Stimulated activated CD4-positive, alpha-beta T cell treated with anti-CD3 and anti-CD28 coated beads, TNF-alpha, amount 100 ng/mL, for 1 hour (primary cell): ENCODE measurements at regions not wholly inside any gene's neighbourhood (a gene's known extent, or its start where the extent isn't known, plus 50 kb on each side); places are given as distances from the start of the nearest gene placed in this dataset.

Experiments
- DNase-seq, 3 donors: peaks; one replicate each; pipeline ENCODE4 v3.0.0-alpha.2; 2020; ENCODE audit warnings: low read depth in 3 of 3, low spot score in 1 of 3

DNA sequence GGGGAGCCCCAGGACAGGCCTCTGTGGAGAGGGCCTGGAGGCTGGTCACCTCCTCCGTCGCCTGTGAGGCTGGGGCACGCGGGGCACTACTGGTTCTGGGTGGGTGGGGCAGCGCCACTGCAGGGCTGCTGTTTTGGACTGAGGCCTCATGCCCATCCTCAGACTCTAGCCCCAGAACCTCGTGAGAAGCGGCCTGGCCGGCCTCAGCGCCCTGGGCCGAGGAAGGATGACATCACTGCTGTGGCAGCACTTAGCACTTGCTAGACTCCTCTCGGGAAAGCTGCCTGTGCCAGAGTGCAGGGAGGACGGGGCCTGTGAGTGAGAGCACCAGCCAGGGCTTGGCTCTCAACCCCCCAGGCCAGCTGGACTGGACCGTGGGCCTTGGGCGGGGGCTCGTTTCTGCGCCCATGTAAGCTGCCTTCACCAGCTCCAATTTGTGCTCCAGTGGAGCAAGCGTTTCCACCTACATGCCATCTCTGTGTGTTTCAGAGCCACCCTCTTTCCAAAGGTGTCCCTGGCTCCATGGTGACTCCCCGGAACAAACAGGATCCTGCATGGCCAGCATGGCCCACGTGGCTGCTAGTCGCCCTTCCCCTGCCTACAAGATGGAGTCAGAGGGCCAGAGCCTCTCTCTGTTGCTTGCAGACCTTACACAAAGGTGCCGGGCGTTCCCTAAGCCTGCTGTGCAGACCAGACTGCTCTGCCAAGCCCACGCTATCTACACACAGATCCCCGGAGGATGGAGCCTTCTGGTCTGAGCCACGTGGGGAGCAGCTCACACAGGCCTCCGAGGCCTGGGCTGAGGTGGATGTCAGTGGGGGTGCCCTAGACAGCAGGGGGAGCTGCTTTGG lies 102.9 kb downstream of the CTTN start:
- DNase-seq, result no peak

- DNase-seq, result no peak
Observed at GRCh38 chr11:70501933-70502540, 103.7 kb downstream of the CTTN start.

DNA sequence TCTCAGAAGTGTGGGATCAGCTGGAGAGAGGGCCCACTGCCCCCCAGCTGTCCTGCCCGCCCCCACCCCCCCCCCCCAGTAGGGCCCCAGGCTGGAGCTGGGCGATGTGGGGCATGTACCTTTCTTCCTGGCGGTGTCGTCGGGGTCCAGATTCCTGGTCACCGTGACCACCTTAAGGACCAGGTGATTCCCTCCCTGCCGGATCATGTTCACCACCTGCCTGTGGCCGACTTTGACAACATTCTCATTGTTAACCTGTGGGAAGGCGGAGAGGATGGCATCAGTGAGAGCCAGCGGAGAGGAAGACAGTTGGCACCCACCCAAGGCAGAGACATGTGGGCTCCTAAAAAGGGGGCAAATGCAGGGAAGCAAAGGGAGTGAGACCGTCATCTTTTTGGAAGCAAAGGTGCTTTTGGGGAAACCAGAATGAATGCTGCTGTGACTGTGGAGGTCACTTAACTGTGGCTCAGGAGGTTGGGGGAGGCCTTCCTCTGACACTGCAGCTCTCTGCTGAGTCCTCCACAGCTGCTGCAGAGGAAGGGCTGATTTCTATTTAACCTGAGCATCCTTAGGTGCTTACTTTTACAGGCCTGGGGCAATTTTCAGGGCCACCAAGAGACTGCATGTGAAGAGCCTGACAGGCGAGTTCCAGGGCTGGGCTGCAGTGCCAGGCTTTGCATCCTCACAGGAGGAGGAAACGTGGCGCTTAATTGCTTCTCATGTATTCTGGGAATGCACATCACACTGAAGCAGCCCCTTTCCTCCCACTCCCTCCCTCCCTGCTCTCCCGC lies 104.5 kb downstream of the CTTN start:
- DNase-seq, result no peak

DNA sequence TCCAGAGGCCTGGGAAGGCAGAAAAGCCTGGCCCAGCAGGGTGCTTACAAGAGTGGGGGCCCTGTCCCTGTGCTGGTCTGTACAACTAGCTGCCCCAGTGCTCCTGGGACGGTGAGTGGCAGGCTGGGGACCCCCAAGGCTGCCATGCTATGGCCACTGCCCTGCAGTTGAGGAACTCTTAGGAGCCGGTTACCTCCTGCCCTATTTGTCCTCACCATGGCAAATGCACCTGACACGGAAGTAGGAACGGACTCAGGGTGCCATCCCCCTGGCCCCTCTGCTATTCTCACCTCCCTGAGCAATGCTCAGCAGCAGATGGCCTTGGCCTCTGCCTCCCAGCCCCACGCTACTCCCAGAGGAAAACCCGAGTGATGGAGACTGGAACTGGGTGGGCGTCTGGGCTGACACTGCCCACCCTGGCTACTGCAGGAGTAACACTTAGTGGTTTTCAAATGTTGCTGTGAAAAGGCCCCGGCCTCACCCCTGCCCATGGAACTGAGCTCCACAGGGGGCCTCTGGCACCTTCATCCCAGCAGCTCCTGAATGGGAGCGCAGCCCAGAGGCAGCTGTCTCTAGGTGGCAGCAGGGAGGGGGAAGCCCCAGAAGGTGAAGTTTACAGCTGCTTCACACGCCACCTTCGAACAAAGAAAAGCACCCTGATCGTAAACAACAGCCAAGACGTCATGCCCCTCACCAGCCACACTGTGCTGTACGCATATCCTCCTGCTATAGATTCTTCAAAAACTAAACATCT lies 105.3 kb downstream of the CTTN start:
- DNase-seq, result no peak

GRCh38 chr11:70504246-70505020 lies 106.1 kb downstream of the CTTN start:
- no peak for DNase-seq

- DNase-seq, result no peak
Observed at GRCh38 chr11:70505331-70505731, 107.0 kb downstream of the CTTN start.

DNA sequence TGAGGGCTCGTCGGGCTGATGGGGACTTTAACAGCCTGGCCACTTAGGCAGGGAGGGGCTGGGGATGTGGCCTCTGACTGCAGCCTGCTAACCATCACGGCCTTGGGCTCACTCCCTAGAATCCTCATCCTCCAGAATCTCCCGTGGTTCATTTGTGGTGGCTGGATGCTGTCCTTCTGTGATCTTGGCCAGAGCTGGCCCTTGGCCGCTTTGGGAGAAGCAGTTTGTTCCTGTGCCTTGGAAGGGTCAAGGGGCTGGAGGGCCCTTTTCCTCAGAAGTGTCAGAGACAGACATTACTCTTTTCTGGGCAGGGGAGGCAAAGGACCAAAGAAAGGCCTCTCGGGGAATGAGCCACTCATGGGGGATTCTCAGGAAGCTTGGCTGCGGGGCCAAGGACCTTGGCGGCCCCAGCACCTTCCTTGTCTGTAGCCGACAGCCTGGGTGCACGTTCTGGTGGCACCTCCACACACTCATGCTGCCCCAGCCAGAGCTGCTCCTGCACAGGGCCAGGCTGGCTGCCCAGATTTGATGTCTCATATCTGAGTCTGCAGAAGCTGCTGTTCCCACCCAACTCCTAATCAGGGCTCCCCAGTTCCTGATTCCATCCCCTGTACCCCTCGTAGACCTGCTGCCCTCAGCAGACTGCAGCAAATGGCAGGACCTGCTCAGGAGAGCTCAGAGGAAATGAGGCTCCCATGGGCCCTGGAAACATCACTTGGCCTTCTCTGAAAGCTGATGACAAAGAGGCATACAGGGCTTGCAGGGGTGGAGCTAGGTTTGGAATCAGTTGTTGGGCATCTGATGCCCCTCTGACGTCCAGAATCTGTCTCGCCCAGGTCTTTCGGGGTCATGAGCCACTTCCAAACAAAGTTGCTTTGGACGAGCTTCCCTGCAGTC lies 107.7 kb downstream of the CTTN start:
- no peak for DNase-seq

- DNase-seq, result no peak
Observed at GRCh38 chr11:70506658-70506970, 108.3 kb downstream of the CTTN start.

DNA sequence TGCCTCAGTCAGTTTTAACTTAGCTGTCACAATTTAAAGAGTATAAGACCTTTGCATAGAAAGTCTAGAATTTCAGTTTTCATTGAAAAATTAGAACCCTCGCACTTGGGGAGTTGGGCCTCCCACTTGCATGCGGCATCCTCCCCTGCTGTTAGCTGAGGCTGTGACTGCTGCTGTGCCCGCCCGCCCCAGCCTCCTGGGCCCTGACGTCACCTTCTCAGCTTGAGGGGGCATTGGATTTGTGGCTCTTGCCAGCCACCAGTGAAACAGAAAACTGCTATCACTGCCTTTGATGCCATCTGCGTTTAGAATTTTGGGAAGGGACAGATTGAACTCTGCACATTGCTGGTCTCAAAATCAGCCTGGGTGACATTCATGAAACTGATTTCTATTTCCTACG lies 108.7 kb downstream of the CTTN start:
- no peak for DNase-seq

DNA sequence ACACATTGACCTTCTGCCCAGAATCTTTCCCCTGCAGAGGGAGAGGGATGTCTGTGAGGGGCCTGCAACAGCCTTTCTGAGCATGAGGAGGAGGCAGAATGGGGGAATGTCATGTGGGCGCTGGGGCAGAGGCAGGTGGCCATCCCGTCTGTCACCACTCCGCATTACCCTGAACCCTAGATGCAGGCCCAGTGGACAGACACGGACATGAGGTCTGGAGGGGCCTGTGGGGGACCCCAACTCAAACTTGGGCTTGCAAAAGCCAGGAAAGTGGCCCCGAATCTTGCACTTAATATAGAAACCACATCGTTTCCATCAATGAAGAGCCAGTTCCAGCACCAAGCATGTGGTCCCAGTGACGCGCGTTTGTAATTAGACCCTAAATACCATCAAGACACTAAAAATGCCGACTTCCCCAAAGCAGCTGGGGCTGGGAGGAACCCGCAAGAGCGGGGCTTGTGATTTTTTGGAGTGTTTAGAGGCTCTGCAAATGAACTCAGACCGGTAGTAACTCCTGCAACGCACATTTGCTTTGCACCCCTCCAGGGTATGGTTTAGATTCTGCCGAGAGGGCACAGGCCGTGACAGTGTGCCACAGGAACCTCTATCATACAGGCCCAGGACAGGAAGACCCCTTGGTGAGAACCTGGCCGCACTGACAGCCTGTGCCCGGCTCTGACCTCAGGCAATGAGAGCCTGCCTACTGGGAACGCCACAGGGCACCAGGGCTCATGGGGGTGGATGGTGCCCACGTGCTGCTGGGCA lies 109.3 kb downstream of the CTTN start:
- no peak for DNase-seq

GRCh38 chr11:70508231-70508480 lies 109.8 kb downstream of the CTTN start:
- DNase-seq, result no peak

GRCh38 chr11:70509476-70509875 lies 111.1 kb downstream of the CTTN start:
- no peak for DNase-seq

DNA sequence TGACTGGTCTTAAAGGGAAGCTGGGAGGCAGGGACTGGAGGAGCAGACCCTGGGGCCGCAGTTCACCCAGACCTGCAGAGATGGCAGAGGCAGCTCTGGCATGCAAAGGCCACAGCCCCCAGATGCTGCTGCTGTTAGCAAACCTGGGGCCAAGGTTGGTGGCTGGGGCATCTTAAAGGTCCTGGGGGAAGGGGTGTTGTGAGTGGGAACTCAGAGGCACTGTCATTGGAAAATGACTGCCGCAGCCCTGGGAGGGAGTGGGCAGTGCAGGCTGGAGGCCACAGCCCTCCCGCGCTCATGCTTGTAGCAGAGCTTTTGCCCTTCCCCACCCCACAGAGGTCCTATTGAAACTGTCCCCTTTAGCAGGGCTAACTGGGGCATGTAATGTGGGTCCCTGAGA lies 111.8 kb downstream of the CTTN start:
- DNase-seq, result no peak

DNA sequence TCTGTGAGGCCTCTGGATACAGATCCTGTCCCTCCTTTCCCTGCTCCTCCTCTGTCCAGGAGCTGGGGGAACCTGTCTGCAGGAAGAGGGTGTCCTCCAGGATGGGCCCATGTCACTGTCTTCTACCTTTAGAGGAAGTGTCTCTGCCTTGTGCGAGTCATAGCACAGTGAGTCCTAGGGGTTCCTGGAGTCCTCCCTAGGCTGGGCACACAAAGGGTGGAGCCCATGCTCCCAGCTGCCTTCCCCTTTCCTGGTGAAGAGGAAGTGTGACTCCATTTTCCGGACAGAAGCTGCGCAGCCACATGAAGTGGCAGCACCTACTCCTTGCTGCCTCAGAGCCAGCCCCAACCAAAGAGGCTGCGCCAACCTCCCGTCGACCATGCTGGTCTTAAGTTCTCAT lies 112.2 kb downstream of the CTTN start:
- DNase-seq, result no peak

DNA sequence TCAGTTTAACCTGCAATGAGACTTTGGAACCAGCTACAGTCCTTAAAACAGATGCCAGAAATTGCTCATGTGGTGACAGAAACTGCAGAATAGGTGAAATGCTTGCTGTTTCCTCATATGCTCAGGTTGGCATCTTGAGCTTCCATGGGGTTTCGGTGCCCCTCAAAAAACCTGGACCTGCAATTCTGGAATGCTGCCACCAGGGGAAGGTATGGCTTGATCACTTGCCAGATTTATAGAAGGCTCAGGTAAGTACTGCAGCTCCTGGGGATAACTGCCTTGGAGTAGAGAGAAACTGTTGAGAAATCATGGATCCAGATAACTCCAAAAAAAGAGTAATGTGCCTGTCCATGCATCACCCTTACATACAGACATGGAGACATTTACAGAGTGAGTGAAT lies 113.0 kb downstream of the CTTN start:
- DNase-seq, result no peak

DNA sequence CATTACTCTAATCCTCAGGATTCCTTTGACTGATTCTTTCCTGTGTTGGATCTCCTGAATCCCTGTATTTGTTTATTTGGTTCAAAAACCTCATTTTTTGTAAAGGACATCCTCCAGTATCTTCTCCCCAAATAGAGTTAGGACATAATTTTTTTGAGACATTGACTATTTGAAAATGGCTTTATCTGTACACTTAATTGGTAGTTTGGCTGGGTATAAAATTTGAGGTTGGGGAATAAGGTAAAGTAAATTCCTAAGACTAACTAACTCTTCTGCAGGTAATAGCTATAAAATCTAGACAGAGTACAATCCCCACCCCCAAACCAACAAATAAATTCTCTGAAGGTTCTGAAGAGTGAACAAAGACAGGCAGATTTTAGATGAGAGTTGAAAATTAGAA lies 114.4 kb downstream of the CTTN start:
- no peak for DNase-seq

DNA sequence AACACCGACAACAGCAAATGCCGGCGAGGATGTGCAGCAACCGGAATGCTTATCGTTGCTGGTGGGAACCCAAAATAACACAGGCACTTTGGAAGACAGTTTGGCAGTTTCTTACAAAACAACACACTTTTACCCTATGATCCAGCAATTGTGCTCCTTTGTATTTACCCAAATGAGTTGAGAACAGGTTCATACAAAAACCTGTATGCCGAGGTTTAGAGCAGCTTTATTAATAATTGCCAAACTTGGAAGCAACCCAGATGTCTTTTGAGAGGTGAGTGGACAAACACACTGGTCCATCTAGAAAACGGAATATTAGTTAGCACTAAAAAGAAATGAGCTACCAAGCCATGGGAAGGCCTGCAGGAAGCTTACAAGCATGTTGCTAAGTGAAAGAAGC lies 118.9 kb downstream of the CTTN start:
- no peak for DNase-seq

- no peak for DNase-seq
Observed at GRCh38 chr11:70517988-70518907, 119.9 kb downstream of the CTTN start.
